ENCODE measurements at regions not wholly inside any gene's neighbourhood (a gene's known extent, or its start where the extent isn't known, plus 50 kb on each side); places are given as distances from the start of the nearest gene placed in this dataset.

GRCh38 chr9:79028101-79028500, 543.7 kb upstream of the TLE4 start:
- Mint-ChIP-seq H3K4me1 (no peaks in the 10 kb centered on the region), H3K27ac (no peak overlapping the region), H3K27me3 (no peaks in the 10 kb centered on the region), H3K9me3 (ENCODE audit: low read depth) (no peaks in the 10 kb centered on the region), H3K36me3 (ENCODE audit: low read depth) (no peaks in the 10 kb centered on the region), H3K4me3 (no peak overlapping the region)
- no peak for DNase-seq
- intact Hi-C loops (cut with DNase I, micrococcal nuclease): no loop called here
- ATAC-seq: no peak
- ChIA-PET CTCF (interaction anchor here (1.1 kb wide), 1 partner anchor 129 kb away, joined by 3 read pairs; no protein-coding TSS in a partner anchor), POLR2A (no interaction called here)

GRCh38 chr9:79034583-79034982, 537.2 kb upstream of the TLE4 start:
- ChIA-PET POLR2A (no interaction called here), CTCF (no interaction called here)
- DNase-seq (no peak), ATAC-seq (no peak)
- Mint-ChIP-seq H3K36me3 (ENCODE audit: low read depth) (no peaks in the 10 kb centered on the region), H3K9me3 (ENCODE audit: low read depth) (no peaks in the 10 kb centered on the region), H3K27ac (no peak overlapping the region), H3K4me1 (no peaks in the 10 kb centered on the region), H3K27me3 (no peaks in the 10 kb centered on the region), H3K4me3 (no peak overlapping the region)
- intact Hi-C loops (cut with DNase I, micrococcal nuclease): no loop called here

- intact Hi-C loops (cut with DNase I, micrococcal nuclease): no loop called here
- POLR2A ChIA-PET: no interaction called here
- Mint-ChIP-seq H3K4me3 (no peak overlapping the region), H3K4me1 (no peaks in the 10 kb centered on the region), H3K27me3 (no peaks in the 10 kb centered on the region), H3K9me3 (ENCODE audit: low read depth) (no peaks in the 10 kb centered on the region), H3K36me3 (ENCODE audit: low read depth) (no peaks in the 10 kb centered on the region), H3K27ac (no peak overlapping the region)
- CTCF ChIA-PET: no interaction called here
- ATAC-seq (no peak), DNase-seq (no peak)
These were observed 534.4 kb upstream of the TLE4 start for GRCh38 chr9:79037338-79037737.

- CTCF ChIA-PET: no interaction called here
- POLR2A ChIA-PET: no interaction called here
- intact Hi-C loops (cut with DNase I, micrococcal nuclease): no loop called here
- Mint-ChIP-seq H3K9me3 (ENCODE audit: low read depth) (no peaks in the 10 kb centered on the region), H3K4me1 (no peaks in the 10 kb centered on the region), H3K4me3 (no peak overlapping the region), H3K36me3 (ENCODE audit: low read depth) (no peaks in the 10 kb centered on the region), H3K27me3 (no peaks in the 10 kb centered on the region), H3K27ac (no peak overlapping the region)
- no peak for DNase-seq
- no peak for ATAC-seq
These were observed 531.1 kb upstream of the TLE4 start for GRCh38 chr9:79040671-79041070.

DNA sequence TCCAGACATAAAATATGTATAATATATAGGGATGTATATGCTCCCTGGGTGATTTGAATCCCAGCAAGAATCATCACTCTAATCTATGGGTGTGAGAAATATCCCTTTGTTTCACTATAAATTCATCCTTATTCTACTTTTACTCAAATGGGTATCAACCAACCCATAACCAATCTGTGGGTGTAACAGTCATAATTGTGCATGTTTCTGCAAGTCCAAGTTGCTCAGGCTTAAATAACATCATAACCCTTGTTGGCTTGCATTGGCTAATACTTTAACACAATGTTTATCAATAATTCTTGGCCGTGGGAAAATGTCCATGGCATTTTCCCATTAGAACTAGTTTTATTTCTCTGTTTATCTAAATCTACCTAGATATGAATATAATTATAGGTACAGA, 530.5 kb upstream of the TLE4 start:
- Mint-ChIP-seq H3K27me3 (no peaks in the 10 kb centered on the region), H3K36me3 (ENCODE audit: low read depth) (no peaks in the 10 kb centered on the region), H3K9me3 (ENCODE audit: low read depth) (no peaks in the 10 kb centered on the region), H3K4me1 (no peaks in the 10 kb centered on the region), H3K27ac (no peak overlapping the region), H3K4me3 (no peak overlapping the region)
- POLR2A ChIA-PET: no interaction called here
- DNase-seq: no peak
- intact Hi-C loops (cut with DNase I, micrococcal nuclease): no loop called here
- CTCF ChIA-PET: no interaction called here
- no peak for ATAC-seq

DNA sequence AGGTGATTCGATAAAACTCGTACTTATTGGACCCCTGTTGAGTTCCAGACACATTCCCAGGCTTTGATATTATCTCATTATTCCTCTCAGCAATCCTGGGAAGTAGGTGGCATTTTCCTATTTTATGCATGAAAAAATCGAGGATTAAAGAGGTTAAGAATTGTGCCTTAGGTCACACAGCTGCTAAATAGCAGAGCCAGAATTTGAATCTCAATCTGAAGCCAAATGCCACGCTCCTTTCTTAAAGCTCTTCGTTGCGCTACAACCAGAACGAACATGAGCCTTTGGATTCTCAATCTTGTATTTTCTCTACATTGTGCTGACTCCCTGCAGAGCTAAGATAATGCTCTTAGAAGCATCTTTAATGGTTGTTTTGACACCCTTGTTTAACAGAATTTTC, 527.8 kb upstream of the TLE4 start:
- H3K36me3 Mint-ChIP-seq (ENCODE audit: low read depth): no peaks in the 10 kb centered on the region
- POLR2A ChIA-PET: no interaction called here
- CTCF ChIA-PET: no interaction called here
- no peak overlapping the region for H3K4me3 Mint-ChIP-seq
- no peaks in the 10 kb centered on the region for H3K9me3 Mint-ChIP-seq (ENCODE audit: low read depth)
- H3K4me1 Mint-ChIP-seq: no peaks in the 10 kb centered on the region
- DNase-seq (no peak), ATAC-seq (no peak)
- H3K27me3 Mint-ChIP-seq: no peaks in the 10 kb centered on the region
- intact Hi-C loops (cut with DNase I, micrococcal nuclease): no loop called here
- no peak overlapping the region for H3K27ac Mint-ChIP-seq

DNA sequence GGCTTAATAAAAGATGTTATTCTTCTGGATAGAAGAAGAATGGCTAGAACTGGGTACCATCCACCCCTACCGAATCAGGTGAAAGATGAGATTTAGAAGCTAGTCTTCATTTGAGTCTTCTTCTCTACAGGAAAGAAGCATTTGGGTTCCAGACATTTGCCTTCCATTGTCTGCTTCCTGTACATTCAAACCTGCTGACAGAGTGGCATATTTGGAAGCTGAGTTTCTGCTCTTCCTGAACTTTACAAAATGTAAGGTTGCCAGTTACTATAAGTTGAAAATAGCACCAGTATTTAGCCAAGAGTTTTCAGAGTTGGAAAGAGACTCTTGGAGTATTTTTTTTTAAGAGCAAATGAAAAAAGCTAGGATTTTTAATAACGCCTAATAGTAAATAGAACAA, 525.4 kb upstream of the TLE4 start:
- POLR2A ChIA-PET: no interaction called here

DNA sequence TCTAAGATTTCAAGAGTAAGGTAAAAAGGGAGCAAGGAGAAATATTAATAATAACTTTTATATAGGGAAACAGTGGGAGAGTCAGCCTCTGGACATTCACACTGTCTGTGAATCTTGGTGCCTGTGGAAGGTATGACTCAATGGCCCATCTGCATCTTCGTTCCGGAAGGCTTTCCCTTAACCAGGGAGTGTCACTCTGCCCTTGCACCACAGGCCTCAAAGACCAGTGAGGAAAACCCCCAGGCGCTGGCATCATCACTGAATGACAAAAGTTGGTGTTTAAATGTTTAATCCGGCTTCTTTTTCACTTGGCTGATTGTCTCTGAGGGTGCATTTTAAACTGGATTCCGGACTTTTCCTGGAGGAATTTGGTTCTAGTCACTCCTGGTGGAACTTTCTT, 522.4 kb upstream of the TLE4 start:
- H3K27me3 Mint-ChIP-seq: no peaks in the 10 kb centered on the region
- DNase-seq (no peak), ATAC-seq (no peak)
- H3K27ac Mint-ChIP-seq: no peak overlapping the region
- POLR2A ChIA-PET: no interaction called here
- H3K4me3 Mint-ChIP-seq: no peak overlapping the region
- H3K36me3 Mint-ChIP-seq (ENCODE audit: low read depth): no peaks in the 10 kb centered on the region
- CTCF ChIA-PET: no interaction called here
- H3K9me3 Mint-ChIP-seq (ENCODE audit: low read depth): no peaks in the 10 kb centered on the region
- no peaks in the 10 kb centered on the region for H3K4me1 Mint-ChIP-seq
- intact Hi-C loops (cut with DNase I, micrococcal nuclease): no loop called here

More for the DNA sequence above, 525.4 kb upstream of the TLE4 start:
- ATAC-seq (no peak), DNase-seq (no peak)
- Mint-ChIP-seq H3K9me3 (ENCODE audit: low read depth) (no peaks in the 10 kb centered on the region), H3K4me3 (no peak overlapping the region), H3K27me3 (no peaks in the 10 kb centered on the region), H3K27ac (no peak overlapping the region), H3K4me1 (no peaks in the 10 kb centered on the region), H3K36me3 (ENCODE audit: low read depth) (no peaks in the 10 kb centered on the region)
- intact Hi-C loops (cut with DNase I, micrococcal nuclease): no loop called here
- CTCF ChIA-PET: no interaction called here

GRCh38 chr9:79053598-79053997, 518.2 kb upstream of the TLE4 start:
- no peak for DNase-seq
- no peaks in the 10 kb centered on the region for H3K4me1 Mint-ChIP-seq
- no peak for ATAC-seq
- no peaks in the 10 kb centered on the region for H3K36me3 Mint-ChIP-seq (ENCODE audit: low read depth)
- H3K27me3 Mint-ChIP-seq: no peaks in the 10 kb centered on the region
- no peak overlapping the region for H3K27ac Mint-ChIP-seq
- H3K9me3 Mint-ChIP-seq (ENCODE audit: low read depth): no peaks in the 10 kb centered on the region
- H3K4me3 Mint-ChIP-seq: no peak overlapping the region
- POLR2A ChIA-PET: no interaction called here
- CTCF ChIA-PET: no interaction called here
- intact Hi-C loops (cut with DNase I, micrococcal nuclease): no loop called here

DNA sequence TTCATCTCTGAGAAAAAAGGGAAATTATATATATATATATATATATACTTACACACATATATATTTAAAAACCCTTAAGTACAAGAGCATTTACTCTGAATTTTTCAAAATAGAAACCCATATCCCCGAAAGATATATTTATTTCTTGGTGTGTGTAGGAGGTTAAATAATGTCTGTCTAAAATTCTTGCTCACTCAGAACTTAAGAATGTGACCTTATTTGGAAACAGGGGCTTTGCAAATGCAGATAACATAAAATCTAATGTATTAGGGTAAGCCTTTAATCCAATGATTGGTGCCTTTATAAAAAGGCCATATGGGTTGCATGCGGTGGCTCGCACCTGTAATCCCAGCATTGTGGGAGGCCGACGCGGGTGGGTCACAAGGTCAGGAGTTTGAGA, 517.3 kb upstream of the TLE4 start:
- DNase-seq: no peak
- Mint-ChIP-seq H3K27me3 (no peaks in the 10 kb centered on the region), H3K27ac (no peak overlapping the region), H3K36me3 (ENCODE audit: low read depth) (no peaks in the 10 kb centered on the region), H3K9me3 (ENCODE audit: low read depth) (peaks cover 4% of the 10 kb centered on the region), H3K4me1 (no peaks in the 10 kb centered on the region), H3K4me3 (no peak overlapping the region)
- no peak for ATAC-seq
- intact Hi-C loops (cut with DNase I, micrococcal nuclease): no loop called here
- ChIA-PET POLR2A (no interaction called here), CTCF (no interaction called here)

GRCh38 chr9:79056041-79056440, 515.7 kb upstream of the TLE4 start:
- H3K4me1 Mint-ChIP-seq: no peaks in the 10 kb centered on the region
- no peaks in the 10 kb centered on the region for H3K27me3 Mint-ChIP-seq
- no peak overlapping the region for H3K4me3 Mint-ChIP-seq
- ChIA-PET POLR2A (no interaction called here), CTCF (no interaction called here)
- peaks cover 4% of the 10 kb centered on the region for H3K9me3 Mint-ChIP-seq (ENCODE audit: low read depth)
- ATAC-seq (no peak), DNase-seq (no peak)
- H3K27ac Mint-ChIP-seq: no peak overlapping the region
- H3K36me3 Mint-ChIP-seq (ENCODE audit: low read depth): no peaks in the 10 kb centered on the region
- intact Hi-C loops (cut with DNase I, micrococcal nuclease): no loop called here

DNA sequence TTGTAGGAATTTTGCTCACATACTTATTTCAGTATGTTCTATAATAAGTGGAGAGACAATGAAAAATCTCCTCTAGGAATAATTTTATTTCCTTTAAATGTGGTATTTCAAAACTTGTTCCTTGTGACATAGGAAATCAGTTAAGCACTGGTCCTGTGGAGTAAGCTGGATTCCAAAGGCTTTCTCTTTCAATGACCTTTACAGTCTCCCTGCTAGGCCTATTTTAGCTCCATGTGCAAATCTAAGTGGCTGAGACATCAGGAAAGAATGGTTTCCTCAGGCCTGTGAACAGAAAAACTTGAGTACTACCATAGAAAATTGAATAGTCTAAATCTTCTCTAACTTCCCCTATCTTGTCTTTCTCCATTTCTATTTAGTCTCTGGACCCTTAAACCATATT, 514.2 kb upstream of the TLE4 start:
- no peaks in the 10 kb centered on the region for H3K27me3 Mint-ChIP-seq
- H3K4me1 Mint-ChIP-seq: no peaks in the 10 kb centered on the region
- peaks cover 4% of the 10 kb centered on the region for H3K9me3 Mint-ChIP-seq (ENCODE audit: low read depth)
- H3K36me3 Mint-ChIP-seq (ENCODE audit: low read depth): no peaks in the 10 kb centered on the region
- DNase-seq (no peak), ATAC-seq (no peak)
- POLR2A ChIA-PET: no interaction called here
- CTCF ChIA-PET: no interaction called here
- H3K4me3 Mint-ChIP-seq: no peak overlapping the region
- intact Hi-C loops (cut with DNase I, micrococcal nuclease): no loop called here
- no peak overlapping the region for H3K27ac Mint-ChIP-seq

- H3K27me3 Mint-ChIP-seq: no peaks in the 10 kb centered on the region
- ChIA-PET CTCF (no interaction called here), POLR2A (no interaction called here)
- no peaks in the 10 kb centered on the region for H3K36me3 Mint-ChIP-seq (ENCODE audit: low read depth)
- peaks cover 4% of the 10 kb centered on the region for H3K9me3 Mint-ChIP-seq (ENCODE audit: low read depth)
- H3K4me1 Mint-ChIP-seq: no peaks in the 10 kb centered on the region
- H3K27ac Mint-ChIP-seq: no peak overlapping the region
- DNase-seq (no peak), ATAC-seq (no peak)
- intact Hi-C loops (cut with DNase I, micrococcal nuclease): no loop called here
- no peak overlapping the region for H3K4me3 Mint-ChIP-seq
These were observed 511.0 kb upstream of the TLE4 start for GRCh38 chr9:79060766-79061165.
